MG63 (cell line): ENCODE measurements at regions not wholly inside any gene's neighbourhood (a gene's known extent, or its start where the extent isn't known, plus 50 kb on each side); places are given as distances from the start of the nearest gene placed in this dataset.

Experiments used
- DNase-seq: peaks from one replicate; pipeline ENCODE4 v3.0.0-alpha.2; 2020
- H3K27me3 ChIP-seq: fragments of 250-450 bp; sonication (Bioruptor Pico); 2 replicates; pipeline ENCODE4 v1.5.1; 2020; ENCODE audit warnings: mild to moderate bottlenecking, moderate library complexity
- H3K36me3 ChIP-seq: fragments of 250-450 bp; sonication (Bioruptor Pico); 2 replicates; pipeline ENCODE4 v1.5.1; 2020; ENCODE audit warnings: mild to moderate bottlenecking, moderate library complexity
- H3K4me3 ChIP-seq: fragments of 250-450 bp; sonication (Bioruptor Pico); 2 replicates; pipeline ENCODE4 v1.5.1; 2020; ENCODE audit warnings: mild to moderate bottlenecking, moderate library complexity
- H3K9me3 ChIP-seq: fragments of 250-450 bp; sonication (Bioruptor Pico); 2 replicates; pipeline ENCODE4 v1.5.1; 2020; ENCODE audit warnings: mild to moderate bottlenecking, moderate library complexity

DNA sequence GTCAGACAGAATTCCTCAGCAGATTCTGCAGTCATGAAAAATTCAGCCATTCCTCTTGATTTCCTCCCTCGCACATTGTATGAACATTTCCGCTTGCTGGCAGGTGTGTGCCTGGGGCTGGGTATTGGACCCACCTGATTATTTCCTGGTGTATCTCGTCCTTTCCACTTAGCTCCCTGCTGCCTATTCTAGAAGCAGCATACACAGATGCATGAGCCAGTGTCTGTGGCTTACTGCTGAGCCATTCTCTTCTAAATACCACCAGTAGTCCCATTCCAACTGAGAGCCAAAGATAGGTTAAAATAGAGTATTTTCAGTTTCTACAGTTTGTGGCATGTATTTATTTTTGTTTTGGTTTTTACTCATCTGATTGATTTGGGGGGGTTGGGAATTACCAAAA, 270.1 kb upstream of the AKR1E2 start:
- Histone ChIP-seq H3K9me3 (no peaks in the 10 kb centered on the region), H3K4me3 (no peak overlapping the region), H3K36me3 (no peaks in the 10 kb centered on the region), H3K27me3 (no peaks in the 10 kb centered on the region)
- DNase-seq = no peak

DNA sequence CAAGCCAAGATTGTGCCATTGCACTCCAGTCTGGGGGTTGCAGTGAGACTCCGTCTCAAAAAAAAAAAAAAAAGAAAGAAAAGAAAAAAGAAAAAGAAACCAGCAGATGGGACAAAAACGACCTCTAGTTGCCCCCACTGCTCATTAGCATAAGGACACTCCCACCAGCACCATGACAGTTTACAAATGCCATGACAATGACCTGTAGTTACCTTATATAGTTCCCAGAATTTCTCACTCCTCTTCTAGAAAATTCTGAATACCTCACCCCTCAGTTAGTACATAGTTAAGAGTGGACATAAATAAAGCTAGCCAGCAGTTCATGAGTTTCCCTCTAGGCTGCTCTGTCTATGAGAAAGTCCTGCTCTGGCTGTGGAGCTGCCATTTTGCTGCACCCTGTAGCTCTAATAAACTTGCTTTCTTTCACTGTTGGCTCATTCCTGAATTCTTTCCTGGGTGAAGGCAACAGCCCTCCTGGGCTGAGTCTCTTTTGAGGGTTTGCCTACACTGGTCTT, 276.8 kb upstream of the AKR1E2 start:
- DNase-seq = no peak
- H3K9me3 ChIP-seq = no peaks in the 10 kb centered on the region
- no peak overlapping the region for H3K4me3 ChIP-seq
- H3K27me3 ChIP-seq = no peaks in the 10 kb centered on the region
- no peaks in the 10 kb centered on the region for H3K36me3 ChIP-seq

DNA sequence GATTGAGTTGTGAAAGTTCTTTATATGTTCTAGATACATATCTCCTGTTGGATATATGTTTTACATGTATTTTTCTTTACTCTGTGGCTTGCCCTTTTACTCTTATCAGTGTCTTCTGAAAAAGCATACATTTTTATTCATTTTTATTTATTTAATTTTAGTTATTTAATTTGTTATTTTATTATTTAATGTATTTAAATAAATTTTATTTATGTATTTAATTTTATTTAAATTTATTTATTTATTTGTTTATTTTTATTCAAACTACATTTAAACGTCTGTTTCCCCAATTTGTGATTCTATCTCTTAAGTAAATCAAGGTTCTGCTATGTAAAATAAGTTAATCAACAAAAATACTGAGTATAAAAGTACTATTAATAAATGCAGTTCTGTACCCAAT, 279.1 kb upstream of the AKR1E2 start:
- H3K9me3 ChIP-seq = no peaks in the 10 kb centered on the region
- H3K4me3 ChIP-seq = no peak overlapping the region
- H3K36me3 ChIP-seq = no peaks in the 10 kb centered on the region
- no peaks in the 10 kb centered on the region for H3K27me3 ChIP-seq
- DNase-seq = no peak

DNA sequence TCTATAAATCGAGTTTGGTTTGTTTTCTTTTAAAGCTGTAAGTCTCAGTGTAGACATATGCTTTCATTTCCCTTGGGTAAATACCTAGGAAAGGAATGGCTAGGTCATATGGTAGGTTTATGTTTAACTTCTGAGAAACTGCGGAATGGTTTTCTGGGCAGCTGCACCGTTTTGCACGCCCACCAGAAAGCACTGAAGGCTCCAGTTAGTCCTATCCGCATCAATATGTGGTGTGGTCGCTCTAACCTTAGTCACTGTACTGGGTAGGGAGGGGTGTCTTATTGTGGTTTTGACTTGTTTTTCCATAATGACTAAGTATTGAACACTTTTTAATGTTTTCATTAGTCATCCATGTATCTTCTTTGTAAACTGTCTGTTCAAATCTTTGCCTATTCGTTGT, 279.5 kb upstream of the AKR1E2 start:
- H3K27me3 ChIP-seq = no peaks in the 10 kb centered on the region
- H3K36me3 ChIP-seq = no peaks in the 10 kb centered on the region
- DNase-seq = peak; percentile 54
- H3K4me3 ChIP-seq = no peak overlapping the region
- H3K9me3 ChIP-seq = no peaks in the 10 kb centered on the region

DNA sequence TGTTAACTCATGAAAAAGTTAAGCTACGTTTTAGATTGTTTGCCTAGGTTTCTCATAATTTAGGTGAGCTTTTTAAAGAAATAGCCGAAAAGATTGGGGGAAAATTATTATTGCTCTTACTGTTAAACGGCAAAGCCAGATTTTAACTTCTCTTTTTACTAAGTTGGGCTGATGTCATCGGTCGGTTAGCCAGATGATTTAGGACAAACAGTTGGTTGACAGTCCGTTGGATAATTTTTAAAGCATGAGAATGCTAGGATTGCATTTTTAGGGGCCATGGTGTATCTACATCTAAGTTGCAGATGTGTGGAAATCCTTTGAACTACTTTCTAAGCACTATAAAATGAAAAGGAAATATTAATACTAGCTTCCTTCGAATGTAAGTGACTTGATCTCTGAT, 280.9 kb upstream of the AKR1E2 start:
- DNase-seq = no peak
- Histone ChIP-seq H3K27me3 (no peaks in the 10 kb centered on the region), H3K4me3 (no peak overlapping the region), H3K9me3 (peaks cover 7% of the 10 kb centered on the region), H3K36me3 (no peaks in the 10 kb centered on the region)

DNA sequence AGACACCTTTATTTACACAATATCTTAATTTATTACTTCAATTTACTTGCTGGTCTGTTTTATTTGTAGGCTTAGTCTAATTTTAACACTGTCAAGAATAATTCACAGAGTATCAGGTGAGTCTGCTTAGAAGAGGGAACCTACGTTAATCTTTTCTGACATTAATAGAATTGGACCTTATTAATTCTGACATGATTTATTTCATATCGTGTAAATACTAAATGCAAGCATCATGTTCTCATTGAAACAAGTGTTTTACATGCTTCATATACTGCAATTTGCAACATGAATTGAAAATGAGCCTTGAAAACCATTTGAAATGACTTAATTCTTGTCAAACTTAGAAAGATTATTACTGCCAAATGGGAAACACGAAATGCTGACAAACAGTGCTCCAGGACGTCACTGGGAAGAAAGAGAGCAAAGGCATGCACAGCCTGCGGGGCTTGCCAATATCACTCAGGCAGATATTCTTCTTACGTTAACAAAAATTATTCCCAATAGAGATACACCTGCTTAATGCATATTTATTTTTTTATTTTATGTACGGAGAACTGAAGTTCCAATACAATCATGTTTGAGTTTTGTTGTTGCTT, 282.0 kb upstream of the AKR1E2 start:
- no peaks in the 10 kb centered on the region for H3K36me3 ChIP-seq
- peaks cover 7% of the 10 kb centered on the region for H3K9me3 ChIP-seq
- no peak for DNase-seq
- no peaks in the 10 kb centered on the region for H3K27me3 ChIP-seq
- no peak overlapping the region for H3K4me3 ChIP-seq

DNA sequence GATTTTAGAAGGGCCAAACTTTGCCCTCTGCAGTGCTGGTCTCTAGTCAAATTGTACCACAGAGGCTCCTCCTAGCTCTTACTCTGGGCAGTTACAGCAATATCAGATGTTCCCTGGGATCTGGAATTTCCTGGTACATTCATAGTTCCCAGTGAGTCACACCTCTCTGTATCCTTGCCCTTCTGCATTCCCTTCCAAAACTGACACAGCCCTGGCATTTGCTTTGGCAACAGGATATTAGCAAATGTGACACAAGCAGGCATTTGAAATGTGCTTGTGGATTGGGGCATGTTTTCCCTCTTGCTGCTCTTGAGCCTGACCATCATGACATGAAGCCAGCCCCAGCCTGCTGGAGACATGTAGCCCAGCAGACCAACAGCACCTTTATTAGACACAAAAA, 284.7 kb upstream of the AKR1E2 start:
- H3K36me3 ChIP-seq = no peaks in the 10 kb centered on the region
- peaks cover 21% of the 10 kb centered on the region for H3K9me3 ChIP-seq
- no peak overlapping the region for H3K4me3 ChIP-seq
- H3K27me3 ChIP-seq = no peaks in the 10 kb centered on the region
- DNase-seq = peak; percentile 86

DNA sequence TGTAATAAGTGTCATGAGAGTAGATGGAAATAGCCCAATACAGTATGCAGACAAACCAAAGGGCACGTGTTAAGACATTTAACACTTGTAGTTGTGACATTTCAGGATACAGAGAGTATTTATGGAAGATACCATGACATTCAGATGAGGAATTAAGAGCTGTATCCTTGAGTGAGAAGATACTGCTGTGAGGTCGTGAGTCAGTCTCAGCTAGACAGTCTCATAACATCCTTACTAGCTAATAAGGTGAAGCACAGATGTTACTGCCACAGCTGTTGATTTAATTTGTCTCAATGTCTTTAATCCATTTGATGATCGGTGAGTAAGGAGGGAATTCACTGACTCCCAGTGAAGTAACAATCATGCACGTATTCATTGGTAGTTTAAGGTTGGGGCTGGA, 288.0 kb upstream of the AKR1E2 start:
- Histone ChIP-seq H3K9me3 (peaks cover 21% of the 10 kb centered on the region), H3K4me3 (no peak overlapping the region), H3K36me3 (no peaks in the 10 kb centered on the region), H3K27me3 (no peaks in the 10 kb centered on the region)
- no peak for DNase-seq

DNA sequence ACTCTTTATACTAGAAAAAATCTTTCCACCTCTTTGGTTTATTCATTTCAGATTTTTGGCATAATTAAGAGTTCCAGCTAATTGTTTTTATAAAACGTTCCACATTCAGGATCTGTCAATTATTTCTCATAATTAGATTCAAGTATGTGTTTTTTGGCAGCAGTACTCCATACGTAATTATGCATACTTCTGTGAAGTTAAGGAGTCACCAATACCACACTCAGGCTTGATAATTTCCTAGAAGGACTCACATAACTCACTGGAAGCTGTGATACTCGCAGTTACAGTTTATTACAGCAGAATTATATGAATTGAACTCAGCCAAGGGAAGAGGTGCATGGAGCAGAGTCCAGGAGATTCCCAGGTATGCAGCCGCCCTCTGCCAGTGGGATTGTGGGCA, 290.5 kb upstream of the AKR1E2 start:
- Histone ChIP-seq H3K27me3 (no peaks in the 10 kb centered on the region), H3K9me3 (peaks cover 19% of the 10 kb centered on the region), H3K4me3 (no peak overlapping the region), H3K36me3 (no peaks in the 10 kb centered on the region)
- no peak for DNase-seq

DNA sequence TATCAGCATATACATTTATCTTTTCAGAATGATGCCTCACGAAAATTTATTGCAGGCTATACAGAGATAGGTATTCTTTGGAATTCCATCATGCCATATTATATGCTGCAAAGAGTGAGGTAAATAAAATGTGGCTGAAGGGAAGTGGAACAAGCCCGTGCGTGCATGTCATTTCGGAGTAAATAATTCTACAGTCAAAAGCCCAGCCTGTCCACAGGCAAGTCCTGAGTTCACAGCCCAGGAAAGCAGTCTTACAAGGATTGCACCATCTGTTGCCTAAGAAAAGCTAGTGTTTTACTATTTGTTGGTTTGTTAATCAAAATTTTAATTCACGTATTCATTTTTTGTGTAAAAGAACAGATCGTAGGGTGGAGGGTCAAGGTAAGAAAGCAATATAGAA, 292.4 kb upstream of the AKR1E2 start:
- H3K36me3 ChIP-seq = no peaks in the 10 kb centered on the region
- H3K27me3 ChIP-seq = no peaks in the 10 kb centered on the region
- peaks cover 11% of the 10 kb centered on the region for H3K9me3 ChIP-seq
- DNase-seq = no peak
- no peak overlapping the region for H3K4me3 ChIP-seq

DNA sequence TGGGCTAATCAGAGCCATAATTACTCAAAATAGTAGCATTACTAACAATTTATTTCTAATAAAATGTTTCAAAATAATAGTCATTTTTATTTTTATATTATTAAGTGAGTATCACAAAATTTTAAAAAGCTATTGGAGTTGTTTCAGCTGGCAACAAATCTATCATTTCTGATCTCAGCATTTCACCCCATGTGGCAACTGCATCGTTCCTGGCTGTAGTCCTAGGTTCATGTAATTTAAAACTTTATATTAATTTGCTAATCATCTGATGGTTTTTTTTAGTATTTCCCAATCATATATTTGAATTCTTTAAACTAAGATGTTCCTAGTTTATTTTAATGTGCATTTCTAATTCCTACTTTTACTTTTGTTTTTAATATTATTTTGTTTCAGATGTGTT, 293.0 kb upstream of the AKR1E2 start:
- Histone ChIP-seq H3K27me3 (no peaks in the 10 kb centered on the region), H3K4me3 (no peak overlapping the region), H3K9me3 (peaks cover 8% of the 10 kb centered on the region), H3K36me3 (no peaks in the 10 kb centered on the region)
- DNase-seq = no peak

DNA sequence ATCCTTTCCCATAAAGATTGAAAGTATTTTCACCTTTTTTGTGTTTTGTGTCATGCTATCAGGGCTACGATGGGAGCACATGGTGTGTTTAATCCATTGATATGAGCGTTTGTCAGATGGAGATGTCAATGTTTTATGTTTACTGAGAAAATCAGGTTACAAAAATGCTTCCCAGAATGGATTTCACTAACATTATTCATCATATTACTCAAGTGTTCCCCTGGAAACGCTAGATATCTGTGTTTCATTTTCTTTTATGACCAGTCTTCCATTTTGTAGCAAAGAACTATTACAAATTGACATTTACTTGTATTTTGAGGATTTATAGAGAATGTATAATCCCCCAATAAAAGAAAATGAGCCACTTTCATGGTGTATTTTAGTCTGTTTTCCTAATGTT, 293.5 kb upstream of the AKR1E2 start:
- H3K4me3 ChIP-seq = no peak overlapping the region
- no peaks in the 10 kb centered on the region for H3K27me3 ChIP-seq
- H3K36me3 ChIP-seq = no peaks in the 10 kb centered on the region
- peaks cover 8% of the 10 kb centered on the region for H3K9me3 ChIP-seq
- no peak for DNase-seq

DNA sequence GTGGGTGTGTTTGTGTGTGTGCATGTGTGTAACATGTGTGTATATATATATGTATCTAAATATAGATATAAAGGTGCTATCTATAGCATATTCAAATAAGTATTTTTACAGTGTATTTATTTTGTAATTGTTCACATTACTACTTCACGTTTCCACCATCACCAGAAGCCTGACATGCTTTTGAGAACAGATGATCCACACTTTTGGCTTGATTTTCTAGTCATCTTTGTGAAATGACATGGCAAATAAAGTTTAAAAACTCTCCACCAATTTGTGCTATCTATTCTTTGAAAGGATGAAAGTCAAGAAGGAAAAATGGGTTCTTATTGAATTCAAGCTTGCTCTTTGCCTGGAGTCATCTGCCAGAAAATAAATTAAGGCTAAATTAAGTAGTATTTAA, 294.0 kb upstream of the AKR1E2 start:
- Histone ChIP-seq H3K36me3 (no peaks in the 10 kb centered on the region), H3K27me3 (no peaks in the 10 kb centered on the region), H3K9me3 (peaks cover 4% of the 10 kb centered on the region), H3K4me3 (no peak overlapping the region)
- DNase-seq = no peak

DNA sequence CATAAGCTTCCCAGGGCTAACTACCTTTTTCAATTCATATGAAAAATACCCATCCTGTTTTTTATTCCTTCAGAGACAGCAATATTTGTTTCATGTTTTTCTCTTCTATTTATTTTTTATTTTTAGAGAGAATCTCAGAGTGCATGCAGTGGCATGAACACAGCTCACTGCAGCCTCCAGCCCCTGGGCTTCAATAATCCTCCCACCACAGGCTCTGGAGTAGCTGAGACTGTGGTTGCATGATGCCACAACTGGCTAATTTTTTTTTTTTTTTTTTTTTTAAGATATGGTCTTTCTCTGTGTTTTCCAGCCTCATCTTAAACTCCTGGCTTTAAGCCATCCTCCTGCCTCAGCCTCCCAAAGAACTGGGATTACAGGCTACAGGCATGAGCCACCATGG, 296.7 kb upstream of the AKR1E2 start:
- no peaks in the 10 kb centered on the region for H3K36me3 ChIP-seq
- DNase-seq = no peak
- H3K4me3 ChIP-seq = no peak overlapping the region
- H3K27me3 ChIP-seq = no peaks in the 10 kb centered on the region
- no peaks in the 10 kb centered on the region for H3K9me3 ChIP-seq

DNA sequence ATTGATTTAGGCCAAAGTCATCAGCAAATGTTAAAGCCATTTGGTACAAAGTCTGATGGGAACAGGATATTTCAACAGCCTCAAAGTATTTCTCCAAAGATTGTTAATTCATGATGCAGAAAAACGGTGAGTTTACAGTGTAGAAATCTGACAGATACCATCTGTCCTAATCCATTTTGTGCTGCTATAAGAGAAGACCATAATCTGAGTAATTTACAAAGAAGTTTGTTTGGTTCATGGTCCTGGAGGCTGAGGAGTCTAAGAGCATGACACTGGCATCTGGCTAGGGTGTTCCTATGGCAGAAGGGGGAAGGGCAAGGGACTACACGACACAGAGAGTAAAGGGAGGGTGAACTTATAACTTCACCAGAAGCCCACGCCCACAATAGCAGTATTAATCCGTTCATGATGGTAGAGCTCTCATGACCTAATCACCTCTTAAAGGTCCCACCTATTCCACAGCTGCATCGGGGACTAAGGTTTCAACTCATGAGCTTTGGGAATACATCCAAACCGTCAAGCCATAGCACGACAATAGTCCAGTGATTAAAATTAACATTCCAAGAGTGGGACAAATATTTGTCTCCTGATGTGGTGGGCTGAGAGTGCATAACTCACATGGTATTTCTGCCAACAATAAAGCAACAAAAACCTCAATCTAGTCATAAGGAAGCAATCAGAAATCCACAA, 298.6 kb upstream of the AKR1E2 start:
- H3K9me3 ChIP-seq = no peaks in the 10 kb centered on the region
- DNase-seq = no peak
- H3K36me3 ChIP-seq = no peaks in the 10 kb centered on the region
- H3K27me3 ChIP-seq = no peaks in the 10 kb centered on the region
- H3K4me3 ChIP-seq = no peak overlapping the region

DNA sequence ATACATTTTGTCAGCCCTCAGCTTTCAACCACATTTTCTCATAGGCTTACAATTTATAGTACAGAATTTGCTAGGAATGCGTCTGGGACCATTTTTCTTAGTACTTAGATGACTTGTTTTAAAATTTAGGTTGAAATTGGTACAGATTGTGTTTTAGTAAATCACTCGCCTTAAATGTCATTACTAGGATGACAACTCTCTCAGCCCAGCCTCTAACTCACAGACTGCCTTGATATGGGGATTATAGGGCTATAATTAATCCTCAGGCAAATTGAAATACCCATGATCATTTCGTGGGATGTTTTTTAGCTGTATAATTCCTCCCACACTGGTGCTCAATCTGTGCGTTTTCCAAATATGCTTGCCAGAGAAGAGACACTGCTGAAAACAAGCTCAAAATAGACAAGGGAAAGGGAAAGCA, 299.7 kb upstream of the AKR1E2 start:
- no peaks in the 10 kb centered on the region for H3K9me3 ChIP-seq
- H3K36me3 ChIP-seq = no peaks in the 10 kb centered on the region
- no peaks in the 10 kb centered on the region for H3K27me3 ChIP-seq
- H3K4me3 ChIP-seq = no peak overlapping the region
- DNase-seq = no peak

DNA sequence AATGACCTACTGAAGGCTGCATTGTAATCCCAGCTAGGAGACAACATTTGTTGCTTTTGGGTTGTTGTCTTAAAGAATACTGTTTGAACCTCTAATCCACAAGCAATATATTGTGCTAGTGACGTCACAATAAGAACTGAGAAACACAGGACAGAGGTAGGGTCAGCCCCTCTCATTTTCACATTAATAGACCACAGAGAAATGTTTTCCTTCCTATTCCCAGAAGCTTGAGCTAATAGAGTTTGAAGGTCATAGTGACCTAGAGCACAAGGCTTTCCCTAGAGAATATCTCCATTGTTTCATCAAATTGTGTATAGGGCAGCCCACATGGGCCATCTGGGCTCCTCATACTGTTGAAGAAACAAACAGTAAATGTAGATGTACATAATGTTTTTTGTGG, 300.9 kb upstream of the AKR1E2 start:
- Histone ChIP-seq H3K9me3 (no peaks in the 10 kb centered on the region), H3K27me3 (no peaks in the 10 kb centered on the region), H3K4me3 (no peak overlapping the region), H3K36me3 (no peaks in the 10 kb centered on the region)
- no peak for DNase-seq

DNA sequence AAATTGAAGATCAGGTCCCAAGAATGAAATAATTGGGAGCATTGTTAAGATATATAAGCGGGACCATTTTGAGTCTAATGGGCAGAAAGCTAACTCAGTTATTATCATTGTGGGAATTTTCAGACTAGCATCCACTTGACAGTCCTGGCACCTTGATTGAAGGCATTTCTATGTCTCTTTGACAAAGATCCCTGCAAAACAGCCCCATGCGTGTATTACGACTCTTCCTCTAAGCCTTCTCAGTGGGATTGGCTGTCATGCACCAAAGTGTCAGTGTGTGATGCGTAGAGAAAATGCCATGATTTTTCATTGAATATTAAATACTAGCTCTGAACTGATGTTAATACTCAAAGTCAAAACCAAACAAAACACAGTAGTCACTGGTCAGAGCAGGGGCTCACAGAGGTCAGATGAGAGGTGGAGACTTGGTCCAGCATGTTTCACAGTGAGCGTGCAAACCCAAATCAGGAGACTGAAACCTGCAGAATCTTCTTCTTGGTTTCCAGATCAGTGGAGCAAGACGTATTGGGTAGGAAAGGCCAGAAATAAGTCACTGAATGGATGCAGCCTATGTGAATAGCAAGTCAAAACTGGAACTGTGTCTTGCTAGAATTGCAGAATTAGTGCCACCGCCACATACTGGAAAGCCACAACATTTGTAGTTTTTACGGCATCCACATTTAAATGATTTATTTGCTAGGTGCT, 303.6 kb upstream of the AKR1E2 start:
- H3K9me3 ChIP-seq = no peaks in the 10 kb centered on the region
- no peak for DNase-seq
- no peak overlapping the region for H3K4me3 ChIP-seq
- no peaks in the 10 kb centered on the region for H3K27me3 ChIP-seq
- H3K36me3 ChIP-seq = no peaks in the 10 kb centered on the region
